ENCODE measurements at regions not wholly inside any gene's neighbourhood (a gene's known extent, or its start where the extent isn't known, plus 50 kb on each side); places are given as distances from the start of the nearest gene placed in this dataset.

DNA sequence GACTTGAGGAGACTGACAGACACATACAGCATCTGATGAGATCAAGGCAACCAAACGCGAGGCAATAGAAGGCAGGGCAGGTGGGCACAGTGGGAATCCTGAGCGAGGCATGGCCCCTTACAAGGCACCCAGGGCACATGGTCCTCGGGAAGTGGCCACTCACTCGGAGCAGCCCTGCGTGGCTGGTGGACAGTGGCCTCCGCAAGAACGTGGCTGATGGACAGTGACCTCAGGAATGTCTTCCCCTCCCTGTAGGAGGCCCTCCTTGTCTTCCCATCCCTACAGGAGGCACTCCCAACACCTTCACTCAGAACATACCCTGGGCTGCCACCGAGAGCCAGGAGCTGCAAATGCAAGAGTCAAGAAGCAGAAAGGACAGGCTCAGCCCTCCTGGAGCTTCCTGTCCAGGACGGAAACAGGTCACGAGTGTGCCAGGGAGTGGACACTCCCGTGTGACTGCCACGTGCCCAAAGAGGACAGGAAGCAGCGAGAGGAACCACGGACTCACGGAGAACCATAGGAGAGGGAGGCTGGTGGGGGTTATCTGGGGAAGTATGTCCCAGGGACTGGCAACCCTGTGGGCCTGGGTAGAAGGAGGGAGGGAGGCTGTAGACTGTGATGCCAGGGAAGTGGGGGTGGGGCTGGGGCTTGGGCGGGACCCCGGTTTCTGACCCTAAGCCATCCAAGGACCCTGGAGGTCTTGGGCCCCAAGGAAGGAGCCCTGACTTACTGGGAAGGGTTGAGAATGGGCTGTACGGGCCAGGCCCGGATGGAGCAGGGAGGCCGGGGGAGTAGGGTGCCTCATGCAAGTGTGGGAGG, 321.9 kb upstream of the IRX4 start:
- no peak for DNase-seq
- Histone ChIP-seq H3K4me1 (ENCODE audit: control insufficient read depth, insufficient read depth, low read length) (no peaks in the 10 kb centered on the region), H3K27me3 (ENCODE audit: control insufficient read depth, insufficient read depth, low read length) (peaks cover 11% of the 10 kb centered on the region), H3K27ac (ENCODE audit: low read length) (no peak overlapping the region), H3K36me3 (ENCODE audit: control insufficient read depth, insufficient read depth, low read length) (no peaks in the 10 kb centered on the region), H3K4me3 (ENCODE audit: low read length) (no peak overlapping the region), H3K9me3 (replicated peaks; ENCODE audit: control insufficient read depth, low read depth, low read length) (no peaks in the 10 kb centered on the region)
- WGBS (ENCODE audit: insufficient coverage), result 91% methylated on average over 20 of the region's 21 CpGs

DNA sequence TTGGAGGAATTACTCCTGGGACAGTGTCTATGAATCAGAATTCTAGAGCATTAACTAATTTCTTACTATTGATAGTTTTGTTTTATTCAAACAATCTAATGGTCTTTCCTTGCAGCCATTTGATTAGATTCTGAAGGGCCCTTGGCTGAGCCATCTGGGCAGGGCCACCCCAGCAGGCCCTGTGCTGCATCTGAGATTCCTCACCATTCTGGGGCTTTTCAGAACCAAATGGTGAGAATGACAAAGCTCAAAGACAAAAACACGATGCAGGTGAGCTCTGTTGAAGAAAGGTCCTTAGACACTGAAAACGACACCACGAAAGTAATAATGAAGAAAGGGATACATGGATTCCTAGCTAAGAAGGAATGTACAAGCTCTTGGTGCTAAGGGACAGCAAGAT, 321.0 kb upstream of the IRX4 start:
- DNase-seq, result no peak
- no peaks in the 10 kb centered on the region for H3K36me3 ChIP-seq (ENCODE audit: control insufficient read depth, insufficient read depth, low read length)
- H3K27ac ChIP-seq (ENCODE audit: low read length), result no peak overlapping the region
- no peak overlapping the region for H3K4me3 ChIP-seq (ENCODE audit: low read length)
- no peaks in the 10 kb centered on the region for H3K9me3 ChIP-seq (replicated peaks; ENCODE audit: control insufficient read depth, low read depth, low read length)
- peaks cover 11% of the 10 kb centered on the region for H3K27me3 ChIP-seq (ENCODE audit: control insufficient read depth, insufficient read depth, low read length)
- 60% methylated on average over 3 of the region's 3 CpGs for WGBS (ENCODE audit: insufficient coverage)
- no peaks in the 10 kb centered on the region for H3K4me1 ChIP-seq (ENCODE audit: control insufficient read depth, insufficient read depth, low read length)

DNA sequence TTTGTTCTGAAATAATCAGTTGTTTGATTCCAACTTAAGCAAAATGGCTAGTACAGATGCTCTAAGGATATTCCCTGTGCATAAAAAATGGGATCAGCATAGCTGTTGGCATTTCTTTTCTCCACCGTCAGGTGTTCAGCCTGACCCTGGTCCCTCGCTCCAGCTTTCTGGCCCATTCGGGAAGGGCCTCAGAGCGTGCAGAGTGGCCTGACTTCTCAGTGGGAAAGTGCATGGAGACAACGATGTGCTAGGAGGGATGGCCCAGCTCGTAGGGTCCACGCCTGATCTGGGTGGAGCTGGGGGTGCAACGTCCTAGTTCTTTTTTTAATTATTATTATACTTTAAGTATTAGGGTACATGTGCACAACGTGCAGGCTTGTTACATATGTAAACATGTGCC, 319.1 kb upstream of the IRX4 start:
- WGBS (ENCODE audit: insufficient coverage), result 83% methylated on average over 4 of the region's 9 CpGs
- no peaks in the 10 kb centered on the region for H3K9me3 ChIP-seq (replicated peaks; ENCODE audit: control insufficient read depth, low read depth, low read length)
- peaks cover 15% of the 10 kb centered on the region for H3K27me3 ChIP-seq (ENCODE audit: control insufficient read depth, insufficient read depth, low read length)
- no peaks in the 10 kb centered on the region for H3K4me1 ChIP-seq (ENCODE audit: control insufficient read depth, insufficient read depth, low read length)
- no peak overlapping the region for H3K27ac ChIP-seq (ENCODE audit: low read length)
- no peak overlapping the region for H3K4me3 ChIP-seq (ENCODE audit: low read length)
- no peak for DNase-seq
- H3K36me3 ChIP-seq (ENCODE audit: control insufficient read depth, insufficient read depth, low read length), result no peaks in the 10 kb centered on the region

DNA sequence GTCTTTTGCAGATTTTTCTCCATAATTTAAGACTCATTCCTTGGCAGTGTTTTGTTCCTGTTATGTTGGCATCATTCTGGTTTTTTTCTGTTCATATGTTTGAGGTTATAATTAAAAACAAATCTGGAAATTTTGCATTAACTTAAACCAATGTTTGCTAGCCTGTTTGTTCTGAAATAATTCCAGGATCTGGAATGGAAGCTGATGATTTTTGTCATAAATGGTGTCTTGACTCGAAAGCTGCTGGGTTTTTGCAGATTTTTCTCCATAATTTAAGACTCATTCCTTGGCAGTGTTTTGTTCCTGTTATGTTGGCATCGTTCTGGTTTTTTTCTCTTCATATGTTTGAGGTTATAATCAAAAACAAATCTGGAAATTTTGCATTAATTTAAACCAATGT, 318.7 kb upstream of the IRX4 start:
- peaks cover 15% of the 10 kb centered on the region for H3K27me3 ChIP-seq (ENCODE audit: control insufficient read depth, insufficient read depth, low read length)
- no peaks in the 10 kb centered on the region for H3K9me3 ChIP-seq (replicated peaks; ENCODE audit: control insufficient read depth, low read depth, low read length)
- no peak overlapping the region for H3K27ac ChIP-seq (ENCODE audit: low read length)
- WGBS (ENCODE audit: insufficient coverage), result no CpG with 5 or more reads among the region's 2 CpGs
- H3K4me1 ChIP-seq (ENCODE audit: control insufficient read depth, insufficient read depth, low read length), result peaks cover 2% of the 10 kb centered on the region
- H3K36me3 ChIP-seq (ENCODE audit: control insufficient read depth, insufficient read depth, low read length), result no peaks in the 10 kb centered on the region
- no peak overlapping the region for H3K4me3 ChIP-seq (ENCODE audit: low read length)
- DNase-seq, result no peak

DNA sequence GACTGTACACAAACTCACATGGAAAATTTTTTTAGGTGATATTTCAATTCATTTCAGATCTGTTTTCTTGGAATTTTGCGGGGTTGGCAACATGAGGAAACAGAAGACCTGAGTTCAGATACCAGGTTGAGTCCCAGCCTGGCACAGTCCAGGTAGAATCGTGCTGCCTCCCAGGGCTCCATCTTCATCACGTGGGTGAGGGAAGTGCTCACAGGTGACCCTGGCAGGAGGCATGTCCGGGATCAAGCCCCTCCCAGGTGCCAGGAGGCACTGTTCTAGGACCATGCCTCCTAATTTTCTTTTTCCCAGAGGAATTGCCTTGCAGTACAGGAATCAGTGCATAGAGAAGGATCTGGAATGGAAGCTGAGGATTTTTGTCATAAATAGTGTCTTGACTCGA, 318.3 kb upstream of the IRX4 start:
- H3K4me1 ChIP-seq (ENCODE audit: control insufficient read depth, insufficient read depth, low read length), result peaks cover 4% of the 10 kb centered on the region
- no peaks in the 10 kb centered on the region for H3K9me3 ChIP-seq (replicated peaks; ENCODE audit: control insufficient read depth, low read depth, low read length)
- H3K4me3 ChIP-seq (ENCODE audit: low read length), result no peak overlapping the region
- no peaks in the 10 kb centered on the region for H3K36me3 ChIP-seq (ENCODE audit: control insufficient read depth, insufficient read depth, low read length)
- peaks cover 15% of the 10 kb centered on the region for H3K27me3 ChIP-seq (ENCODE audit: control insufficient read depth, insufficient read depth, low read length)
- DNase-seq, result no peak
- 64% methylated on average over 2 of the region's 5 CpGs for WGBS (ENCODE audit: insufficient coverage)
- H3K27ac ChIP-seq (ENCODE audit: low read length), result no peak overlapping the region

DNA sequence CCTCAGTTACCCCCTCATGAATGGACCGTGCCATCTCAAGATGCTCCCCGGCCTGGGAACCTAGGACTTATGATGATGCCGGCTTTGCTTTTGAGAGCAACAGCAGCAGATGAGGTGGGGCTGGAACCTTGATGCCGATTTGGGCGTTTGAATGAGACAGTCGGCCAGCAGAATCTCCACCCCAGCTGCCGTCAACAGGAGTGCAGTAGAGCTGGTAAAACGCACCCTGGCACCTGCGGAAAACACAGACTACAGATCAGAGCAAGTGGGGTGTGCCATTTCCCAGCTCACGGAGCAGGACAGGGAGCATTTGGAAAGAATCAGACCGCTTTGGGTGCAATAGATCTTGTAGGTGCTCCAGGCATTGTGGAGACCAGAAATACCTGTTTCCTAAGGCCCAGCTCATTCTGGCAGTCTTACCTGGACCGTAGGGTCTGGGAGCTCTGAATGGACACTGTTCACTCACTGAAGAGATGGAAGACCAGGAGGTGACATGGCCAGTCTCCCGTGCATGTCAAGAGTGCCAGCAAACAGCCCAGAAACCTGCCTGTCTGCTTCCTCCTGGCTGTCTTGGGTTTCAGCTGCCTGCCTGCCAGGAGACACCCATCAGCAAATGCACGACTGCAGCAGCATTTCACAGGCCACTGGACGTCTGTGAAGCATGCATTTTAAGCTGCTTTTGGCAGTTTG, 317.7 kb upstream of the IRX4 start:
- Histone ChIP-seq H3K27ac (ENCODE audit: low read length) (no peak overlapping the region), H3K27me3 (ENCODE audit: control insufficient read depth, insufficient read depth, low read length) (peaks cover 15% of the 10 kb centered on the region), H3K4me1 (ENCODE audit: control insufficient read depth, insufficient read depth, low read length) (peaks cover 4% of the 10 kb centered on the region), H3K4me3 (ENCODE audit: low read length) (no peak overlapping the region), H3K36me3 (ENCODE audit: control insufficient read depth, insufficient read depth, low read length) (no peaks in the 10 kb centered on the region), H3K9me3 (replicated peaks; ENCODE audit: control insufficient read depth, low read depth, low read length) (peaks cover 2% of the 10 kb centered on the region)
- 70% methylated on average over 12 of the region's 15 CpGs for WGBS (ENCODE audit: insufficient coverage)
- no peak for DNase-seq

DNA sequence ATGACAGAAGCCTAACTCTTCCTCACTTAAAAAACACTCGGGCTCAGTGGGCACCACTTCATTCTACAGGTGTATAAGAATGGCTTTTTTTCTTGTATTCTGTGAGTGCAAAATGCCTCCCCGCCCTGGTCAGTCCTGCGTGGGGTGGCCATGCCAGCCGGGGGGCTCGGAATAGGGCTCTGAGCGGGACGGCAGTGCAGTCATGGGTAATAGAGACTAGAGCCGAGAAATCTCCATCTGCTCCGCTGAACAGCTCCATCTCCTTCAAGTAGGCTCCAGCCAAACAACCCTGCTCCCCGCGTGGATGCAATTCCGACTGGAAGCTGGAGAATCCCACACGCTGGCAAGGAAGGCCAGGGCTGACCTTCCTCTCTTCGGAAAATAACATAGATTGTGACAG, 317.0 kb upstream of the IRX4 start:
- H3K27ac ChIP-seq (ENCODE audit: low read length), result no peak overlapping the region

DNA sequence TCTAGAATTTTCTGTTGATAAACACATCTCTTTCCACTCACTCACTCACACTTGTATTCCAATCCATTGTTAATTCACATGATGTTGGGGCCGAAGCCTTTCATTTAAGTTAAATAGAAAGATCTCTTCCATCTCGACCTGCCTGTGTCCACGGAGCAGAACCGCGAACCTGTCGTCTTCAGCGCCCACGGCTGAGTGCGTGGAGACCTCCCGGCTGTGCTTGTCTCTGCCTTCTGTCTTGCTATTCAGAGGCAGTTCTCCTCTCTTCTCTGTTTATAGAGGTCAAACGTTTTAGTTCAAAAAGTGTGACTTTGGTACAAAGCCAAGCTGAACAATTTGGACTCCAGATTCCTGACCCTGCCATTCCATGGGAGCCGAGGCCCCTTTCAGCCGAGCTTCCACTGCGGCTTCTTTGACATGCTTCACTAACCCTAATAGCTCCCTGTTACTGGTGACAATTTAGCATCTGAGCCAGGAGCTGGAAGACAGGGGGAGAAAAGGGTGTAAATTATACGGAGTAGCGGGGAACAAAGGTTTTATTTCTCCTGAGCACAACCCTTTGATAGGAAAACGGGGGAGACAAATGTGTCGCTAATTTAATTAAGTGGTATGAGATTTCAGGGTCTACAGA, 314.4 kb upstream of the IRX4 start:
- Histone ChIP-seq H3K4me3 (ENCODE audit: low read length) (no peak overlapping the region), H3K27ac (ENCODE audit: low read length) (no peak overlapping the region), H3K9me3 (replicated peaks; ENCODE audit: control insufficient read depth, low read depth, low read length) (peaks cover 8% of the 10 kb centered on the region), H3K27me3 (ENCODE audit: control insufficient read depth, insufficient read depth, low read length) (peaks cover 15% of the 10 kb centered on the region), H3K4me1 (ENCODE audit: control insufficient read depth, insufficient read depth, low read length) (peaks cover 4% of the 10 kb centered on the region), H3K36me3 (ENCODE audit: control insufficient read depth, insufficient read depth, low read length) (no peaks in the 10 kb centered on the region)
- 48% methylated on average over 15 of the region's 18 CpGs for WGBS (ENCODE audit: insufficient coverage)
- DNase-seq, result no peak

More for the DNA sequence above, 317.0 kb upstream of the IRX4 start:
- Histone ChIP-seq H3K36me3 (ENCODE audit: control insufficient read depth, insufficient read depth, low read length) (no peaks in the 10 kb centered on the region), H3K4me3 (ENCODE audit: low read length) (no peak overlapping the region), H3K27me3 (ENCODE audit: control insufficient read depth, insufficient read depth, low read length) (peaks cover 15% of the 10 kb centered on the region), H3K9me3 (replicated peaks; ENCODE audit: control insufficient read depth, low read depth, low read length) (peaks cover 8% of the 10 kb centered on the region), H3K4me1 (ENCODE audit: control insufficient read depth, insufficient read depth, low read length) (peaks cover 4% of the 10 kb centered on the region)
- WGBS (ENCODE audit: insufficient coverage), result 84% methylated on average over 7 of the region's 14 CpGs
- no peak for DNase-seq

DNA sequence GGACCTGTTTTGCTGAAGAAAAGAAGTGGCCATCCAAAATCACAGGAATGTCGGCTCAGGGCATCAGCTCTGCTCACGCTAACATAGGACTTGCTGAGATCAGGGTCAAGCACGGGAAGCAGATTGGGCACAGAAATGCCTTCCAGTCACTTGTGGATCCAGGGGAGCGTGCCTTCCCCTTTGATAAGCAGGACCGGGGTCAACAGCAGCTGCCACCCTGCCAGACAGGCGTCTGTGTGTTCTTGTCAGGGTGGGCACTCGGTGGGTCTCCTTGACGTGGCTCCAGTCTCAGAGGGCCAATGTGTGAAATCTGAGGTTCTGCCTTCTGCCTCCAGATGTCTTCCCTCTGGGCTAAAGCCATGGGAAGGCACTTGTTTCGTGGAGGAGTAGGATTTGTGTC, 313.7 kb upstream of the IRX4 start:
- 70% methylated on average over 8 of the region's 9 CpGs for WGBS (ENCODE audit: insufficient coverage)

DNA sequence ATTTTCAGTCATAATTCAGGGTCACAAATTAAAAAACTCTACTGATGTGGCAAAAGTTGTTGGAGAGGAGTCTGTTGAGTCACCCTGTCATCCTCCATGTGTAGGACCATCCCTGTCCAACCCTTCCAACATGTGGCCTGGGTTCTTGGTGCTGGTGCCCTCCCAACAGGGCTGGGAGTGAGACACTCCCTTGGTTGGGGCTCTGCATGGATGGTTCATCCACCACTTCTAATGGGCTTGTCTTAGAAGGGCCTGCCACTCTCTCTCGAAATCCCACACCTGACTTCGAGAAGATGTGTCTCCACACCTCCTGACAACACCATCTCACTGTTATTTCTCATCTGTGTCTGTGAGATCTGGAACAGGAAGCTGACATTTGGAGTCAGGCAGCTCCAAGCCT, 312.2 kb upstream of the IRX4 start:
- Histone ChIP-seq H3K27ac (ENCODE audit: low read length) (no peak overlapping the region), H3K27me3 (ENCODE audit: control insufficient read depth, insufficient read depth, low read length) (peaks cover 15% of the 10 kb centered on the region), H3K4me3 (ENCODE audit: low read length) (no peak overlapping the region), H3K36me3 (ENCODE audit: control insufficient read depth, insufficient read depth, low read length) (no peaks in the 10 kb centered on the region), H3K4me1 (ENCODE audit: control insufficient read depth, insufficient read depth, low read length) (peaks cover 4% of the 10 kb centered on the region), H3K9me3 (replicated peaks; ENCODE audit: control insufficient read depth, low read depth, low read length) (peaks cover 8% of the 10 kb centered on the region)
- WGBS (ENCODE audit: insufficient coverage), result no CpG with 5 or more reads among the region's 2 CpGs
- DNase-seq, result no peak

More for the DNA sequence above, 313.7 kb upstream of the IRX4 start:
- Histone ChIP-seq H3K9me3 (replicated peaks; ENCODE audit: control insufficient read depth, low read depth, low read length) (peaks cover 8% of the 10 kb centered on the region), H3K4me3 (ENCODE audit: low read length) (no peak overlapping the region), H3K27ac (ENCODE audit: low read length) (no peak overlapping the region), H3K36me3 (ENCODE audit: control insufficient read depth, insufficient read depth, low read length) (no peaks in the 10 kb centered on the region), H3K27me3 (ENCODE audit: control insufficient read depth, insufficient read depth, low read length) (peaks cover 15% of the 10 kb centered on the region), H3K4me1 (ENCODE audit: control insufficient read depth, insufficient read depth, low read length) (peaks cover 4% of the 10 kb centered on the region)
- no peak for DNase-seq
